GM21576 (cell line): ENCODE measurements at regions not wholly inside any gene's neighbourhood (a gene's known extent, or its start where the extent isn't known, plus 50 kb on each side); places are given as distances from the start of the nearest gene placed in this dataset.
A peak's percentile ranks its signal among the peaks of the same experiment; 100 is the strongest.

ENCODE experiments used
- ATAC-seq: cut with Tn5 transposase; IDR thresholded peaks from one replicate; pipeline ENCODE4 v1.9.1; 2021; ENCODE audit warnings: mild to moderate bottlenecking, moderate library complexity; ENCODE audit not compliant: unreplicated experiment

GRCh38 chr9:89721176-89721700, 116.4 kb downstream of the GADD45G start:
- ATAC-seq = no peak

DNA sequence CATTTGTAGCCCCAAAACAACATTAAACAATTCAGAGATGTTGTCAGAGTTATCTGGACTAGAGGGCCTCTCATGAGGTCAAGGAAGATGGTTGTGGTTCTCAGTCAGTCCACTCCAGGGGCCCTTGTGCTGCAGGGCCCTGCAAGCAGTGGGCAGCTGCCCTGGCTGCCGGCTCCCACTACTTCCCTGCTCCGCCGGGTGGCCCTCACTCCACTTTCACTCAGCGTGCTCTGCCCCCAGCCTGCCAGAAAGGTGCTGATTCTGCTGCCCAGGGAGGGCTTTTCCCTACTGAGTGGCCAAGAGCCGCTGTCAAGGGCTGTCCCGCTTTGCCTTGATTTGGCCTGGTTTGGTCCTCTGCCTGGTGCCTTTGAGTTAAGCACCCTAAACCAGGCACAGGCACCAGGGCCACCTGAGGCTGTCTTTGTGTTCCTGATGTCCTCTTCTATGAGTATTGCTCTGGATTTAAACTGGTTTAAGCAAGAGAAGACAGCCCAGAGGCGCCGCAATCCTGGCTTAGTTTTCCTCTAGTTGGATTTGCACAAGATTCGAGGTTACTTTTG, 117.2 kb downstream of the GADD45G start:
- no peak for ATAC-seq

GRCh38 chr9:89722712-89723111, 117.9 kb downstream of the GADD45G start:
- no peak for ATAC-seq

- no peak for ATAC-seq
These were observed 118.8 kb downstream of the GADD45G start for GRCh38 chr9:89723469-89724100.

DNA sequence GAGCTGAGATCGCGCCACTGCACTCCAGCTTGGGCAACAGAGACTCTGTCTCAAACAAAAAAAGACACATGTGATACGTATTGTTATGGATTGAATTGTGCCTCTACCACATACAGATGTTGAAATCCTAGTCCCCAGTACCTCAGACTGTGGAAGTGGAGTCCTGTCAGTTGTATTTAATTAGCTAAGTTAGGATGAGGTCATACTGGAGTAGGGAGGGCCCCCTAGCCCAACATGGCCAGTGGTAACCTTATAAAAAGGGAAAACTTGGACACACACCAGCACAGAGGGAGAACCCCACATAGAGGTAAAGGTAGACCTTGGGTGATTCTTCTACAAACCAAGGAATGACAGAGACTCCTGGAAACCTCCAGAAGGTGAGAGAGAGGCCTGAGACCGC, 119.8 kb downstream of the GADD45G start:
- no peak for ATAC-seq

GRCh38 chr9:89725271-89725670, 120.5 kb downstream of the GADD45G start:
- no peak for ATAC-seq

GRCh38 chr9:89729954-89730530, 125.2 kb downstream of the GADD45G start:
- ATAC-seq = no peak

- ATAC-seq = no peak
These were observed 125.9 kb downstream of the GADD45G start for GRCh38 chr9:89730715-89731114.

GRCh38 chr9:89731262-89732182, 126.7 kb downstream of the GADD45G start:
- ATAC-seq = no peak

DNA sequence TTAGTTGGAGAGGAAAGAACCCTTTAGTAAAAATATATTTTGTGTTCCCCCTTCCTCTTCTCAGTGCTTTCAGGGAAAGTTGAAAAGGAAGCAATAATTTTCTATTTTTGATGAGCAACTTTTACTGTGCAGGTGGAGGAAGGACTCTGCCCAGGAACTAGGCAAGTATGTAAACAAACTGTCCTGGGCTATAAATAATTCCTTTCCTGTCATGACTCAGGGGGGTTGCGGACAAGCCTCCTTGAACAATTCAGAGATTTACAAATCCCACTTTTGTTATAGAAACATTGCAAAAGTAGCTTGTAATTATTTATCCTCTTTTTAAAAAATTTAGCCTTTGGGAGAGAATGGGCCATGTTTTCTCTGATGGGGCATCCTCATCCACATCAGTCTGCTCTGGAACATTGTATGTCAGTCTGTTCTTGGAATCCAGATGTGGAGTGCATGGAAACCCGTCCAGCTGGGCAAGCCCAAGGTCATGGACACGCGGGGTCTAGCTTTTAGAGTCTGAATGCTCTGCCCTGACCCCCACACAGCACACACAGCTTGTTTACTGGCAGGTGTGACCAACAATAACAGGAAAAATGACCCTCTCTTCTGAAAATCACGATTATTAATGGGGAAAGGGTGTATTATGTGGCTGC, 127.6 kb downstream of the GADD45G start:
- ATAC-seq = no peak

- ATAC-seq = no peak
These were observed 128.1 kb downstream of the GADD45G start for GRCh38 chr9:89732939-89733324.

- no peak for ATAC-seq
These were observed 129.8 kb downstream of the GADD45G start for GRCh38 chr9:89734600-89735041.

- no peak for ATAC-seq
These were observed 133.5 kb downstream of the GADD45G start for GRCh38 chr9:89738137-89738932.

DNA sequence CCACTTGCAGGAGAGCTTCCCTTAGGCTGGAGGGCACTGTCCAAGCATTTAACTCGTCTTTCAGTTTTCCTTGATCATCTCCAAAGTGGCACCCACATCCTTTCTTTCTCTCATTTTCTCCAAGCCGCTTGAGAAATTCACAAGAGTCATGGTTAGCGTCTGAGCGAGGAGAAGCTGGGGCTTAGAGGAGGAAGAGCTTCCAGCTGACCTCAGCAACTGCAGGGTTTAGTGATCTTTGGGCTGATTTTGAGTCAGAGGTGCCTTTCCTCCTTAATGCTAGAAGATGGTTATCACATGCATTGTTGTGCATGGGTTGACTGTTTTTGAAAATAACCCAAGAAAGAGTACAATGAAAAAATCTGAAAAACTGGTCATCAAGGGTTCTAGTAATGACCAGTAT, 134.7 kb downstream of the GADD45G start:
- no peak for ATAC-seq

GRCh38 chr9:89739916-89740315, 135.1 kb downstream of the GADD45G start:
- ATAC-seq = no peak

GRCh38 chr9:89740722-89741121, 135.9 kb downstream of the GADD45G start:
- peak; percentile 67 for ATAC-seq

DNA sequence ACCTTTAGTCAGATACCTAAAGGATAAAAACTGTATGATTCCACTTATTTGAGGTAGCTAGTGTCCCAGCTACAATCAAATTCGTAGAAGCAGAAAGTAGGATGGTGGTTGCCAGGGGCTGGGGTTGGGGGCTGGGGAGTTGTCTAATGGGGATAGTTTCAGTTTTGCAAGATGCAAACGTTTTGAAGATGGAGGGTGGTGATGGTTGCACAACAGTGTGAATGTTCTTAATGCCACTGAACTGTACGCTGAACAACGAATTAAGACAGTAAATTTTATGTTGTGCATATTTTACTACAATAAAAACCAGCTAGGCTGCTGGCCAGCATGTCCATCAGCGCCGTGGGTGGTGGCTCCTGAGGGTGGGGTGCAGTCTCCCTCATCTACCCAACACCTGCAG, 137.8 kb downstream of the GADD45G start:
- no peak for ATAC-seq

DNA sequence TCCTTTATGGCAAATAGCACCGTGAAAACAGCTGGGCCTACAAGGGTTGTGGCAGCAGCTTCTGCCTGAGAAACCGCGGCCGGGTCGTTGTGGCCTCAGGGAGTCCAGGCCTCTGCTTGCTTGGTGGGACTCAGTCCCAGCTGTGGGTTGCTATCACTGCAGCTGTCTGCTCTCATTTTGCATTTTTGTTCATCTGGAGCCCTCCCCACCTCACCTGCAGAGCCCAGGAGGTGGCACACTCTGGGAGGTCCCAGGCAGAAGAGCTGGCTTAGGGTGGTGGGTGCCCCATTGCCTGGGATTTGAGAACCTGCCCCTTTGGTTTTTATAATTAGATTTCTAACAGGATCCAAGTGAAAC, 138.4 kb downstream of the GADD45G start:
- peak; percentile 45 for ATAC-seq

- ATAC-seq = peak; percentile 54
These were observed 138.9 kb downstream of the GADD45G start for GRCh38 chr9:89743573-89744254.

GRCh38 chr9:89744255-89744648, 139.4 kb downstream of the GADD45G start:
- no peak for ATAC-seq
